C4-2B (cell line): ENCODE measurements at regions not wholly inside any gene's neighbourhood (a gene's known extent, or its start where the extent isn't known, plus 50 kb on each side); places are given as distances from the start of the nearest gene placed in this dataset.

ENCODE experiments used
- H3K27ac ChIP-seq: fragments of 450-650 bp; 2 replicates; pipeline ENCODE4 v1.5.1; 2017
- CTCF ChIP-seq: fragments of 450-650 bp; conservative IDR thresholded peaks from 2 replicates; pipeline ENCODE4 v1.5.1; 2017; ENCODE audit warnings: mild to moderate bottlenecking
- ZFX ChIP-seq: fragments of 450-650 bp; IDR thresholded peaks from 2 replicates; pipeline ENCODE4 v1.6.1; 2017

GRCh38 chr2:198774576-198774975, 683.2 kb downstream of the SATB2 start:
- H3K27ac ChIP-seq: no peak overlapping the region
- TF ChIP-seq ZFX (no peak), CTCF (no peak)

GRCh38 chr2:198767694-198768093, 690.0 kb downstream of the SATB2 start:
- no peak for TF ChIP-seq ZFX
- no peak for TF ChIP-seq CTCF
- no peak overlapping the region for H3K27ac ChIP-seq

GRCh38 chr2:198763793-198764192, 693.9 kb downstream of the SATB2 start:
- TF ChIP-seq ZFX (no peak), CTCF (no peak)

GRCh38 chr2:198762441-198762840, 695.3 kb downstream of the SATB2 start:
- no peak overlapping the region for H3K27ac ChIP-seq
- TF ChIP-seq CTCF: no peak
- TF ChIP-seq ZFX: no peak

More at GRCh38 chr2:198763793-198764192, 693.9 kb downstream of the SATB2 start:
- H3K27ac ChIP-seq: no peak overlapping the region

GRCh38 chr2:198757069-198757468, 700.7 kb downstream of the SATB2 start:
- H3K27ac ChIP-seq: no peak overlapping the region
- TF ChIP-seq ZFX: no peak
- no peak for TF ChIP-seq CTCF

- no peak overlapping the region for H3K27ac ChIP-seq
- TF ChIP-seq ZFX: no peak
- no peak for TF ChIP-seq CTCF
These were observed 701.6 kb downstream of the SATB2 start for GRCh38 chr2:198756166-198756565.

GRCh38 chr2:198753101-198753500, 704.6 kb downstream of the SATB2 start:
- H3K27ac ChIP-seq: no peak overlapping the region
- TF ChIP-seq ZFX (no peak), CTCF (no peak)
